Stomach (tissue), 8 donors: ENCODE measurements at regions not wholly inside any gene's neighbourhood (a gene's known extent, or its start where the extent isn't known, plus 50 kb on each side); places are given as distances from the start of the nearest gene placed in this dataset.

Experiments
- DNase-seq, 2 donors: peaks; one replicate each; pipeline versions ENCODE4 v3.0.0 to v3.0.0-alpha.2; 2013 to 2019
- H3K27ac ChIP-seq, 5 donors: fragments of 200-600 bp in 4 of 5; sonication (generic) in 4 of 5; one replicate each; pipeline ENCODE4 v1.5.1; 2013 to 2019; ENCODE audit warnings: mild to moderate bottlenecking in 1 of 5, moderate library complexity in 1 of 5
- H3K27me3 ChIP-seq, 3 donors: fragments of 200-600 bp; sonication (generic); one replicate each; pipeline ENCODE4 v1.5.1; 2017 to 2019; ENCODE audit warnings: mixed run types in 1 of 3
- H3K36me3 ChIP-seq, 4 donors: fragments of 200-600 bp; sonication (generic); 1 replicate in 3 of 4; 2 replicates in 1 of 4; pipeline ENCODE4 v1.5.1; 2016 to 2019
- H3K4me1 ChIP-seq, 4 donors: fragments of 200-600 bp; sonication (generic); one replicate each; pipeline ENCODE4 v1.5.1; 2016 to 2019
- H3K4me3 ChIP-seq, 4 donors: fragments of 200-600 bp; sonication (generic) in 3 of 4; one replicate each; pipeline ENCODE4 v1.5.1; 2016 to 2019; ENCODE audit warnings: mild to moderate bottlenecking in 1 of 4
- H3K9me3 ChIP-seq, 4 donors: fragments of 200-600 bp; sonication (generic); one replicate each; pipeline ENCODE4 v1.5.1; 2016 to 2019
- CTCF ChIP-seq, 7 experiments: fragments of 450-650 bp in 4 of 7; fragments of 200-600 bp in 3 of 7; sonication (generic) in 3 of 7; IDR thresholded peaks; one replicate each; pipeline ENCODE4 v1.5.1; 2016 to 2019; ENCODE audit warnings: antibody characterized with exemption in 7 of 7, control low read depth in 2 of 7, mild to moderate bottlenecking in 1 of 7
- EP300 ChIP-seq: sonication (generic); formaldehyde crosslinking; IDR thresholded peaks from one replicate; pipeline ENCODE4 v1.6.1; 2017; ENCODE audit warnings: antibody characterized with exemption
- POLR2A ChIP-seq, 4 donors: fragments of 450-650 bp; IDR thresholded peaks; one replicate each; pipeline ENCODE4 v1.6.1; 2016; ENCODE audit warnings: antibody characterized with exemption in 4 of 4, control low read depth in 2 of 4, mild to moderate bottlenecking in 1 of 4, moderate library complexity in 1 of 4
- POLR2AphosphoS5 ChIP-seq, 3 donors: sonication (generic); formaldehyde crosslinking; IDR thresholded peaks; one replicate each; pipeline ENCODE4 v1.6.1; 2016; ENCODE audit warnings: antibody characterized with exemption in 3 of 3
- WGBS, 5 donors: extraction: QIAGEN DNeasy Blood & Tissue Kit in 3 of 5; methylation state at CpG; one replicate each; pipeline versions ENCODE4 v1.1.5 to v1.1.7; 2013 to 2018; 5-methylcytosine and 5-hydroxymethylcytosine counted together
- intact Hi-C: fragments of 100-400 bp; cut with DNase I; formaldehyde crosslinking; loops from one replicate; pipeline ENCODE4 v1.15.1; 2023; ENCODE audit warnings: low total_unique reads
- donor health status: healthy with polysubstance abuse.
- donor health status: Bipolar disorder and iron deficiency.
- donor health status: healthy.

- Histone ChIP-seq H3K36me3 (no peaks in the 10 kb centered on the region), H3K9me3 (no peaks in the 10 kb centered on the region), H3K4me3 (no peak overlapping the region), H3K27ac (no peak overlapping the region), H3K4me1 (no peaks in the 10 kb centered on the region), H3K27me3 (peaks cover 0 to 15% (median 0%) of the 10 kb centered on the region in 3 donors)
- 86 to 97% (median 91%) methylated on average over 5 of the region's 5 CpGs for WGBS, 5 donors
- TF ChIP-seq CTCF (IDR thresholded peaks at IDR 0.05) (no peak), POLR2AphosphoS5 (IDR thresholded peaks at IDR 0.05) (no peak), EP300 (no peak)
- intact Hi-C loops = no loop called here
- DNase-seq = no peak
Measured at GRCh38 chr11:119795690-119796089, 66.7 kb upstream of the NECTIN1 start.

- H3K27ac ChIP-seq = no peak overlapping the region
- no peaks in the 10 kb centered on the region for H3K36me3 ChIP-seq
- H3K4me1 ChIP-seq = no peaks in the 10 kb centered on the region
- TF ChIP-seq EP300 = no peak
- TF ChIP-seq POLR2AphosphoS5 (IDR thresholded peaks at IDR 0.05) = no peak
- no peak for DNase-seq
- intact Hi-C loops = no loop called here
- H3K9me3 ChIP-seq = no peaks in the 10 kb centered on the region
- 72 to 82% (median 80%) methylated on average over 12 of the region's 12 CpGs for WGBS, 5 donors
- peaks cover 0 to 15% (median 0%) of the 10 kb centered on the region in 3 donors for H3K27me3 ChIP-seq
- no peak overlapping the region for H3K4me3 ChIP-seq
Measured at GRCh38 chr11:119795231-119795630, 66.2 kb upstream of the NECTIN1 start.

- Histone ChIP-seq H3K27me3 (peaks cover 0 to 15% (median 0%) of the 10 kb centered on the region in 3 donors), H3K4me1 (no peaks in the 10 kb centered on the region), H3K36me3 (no peaks in the 10 kb centered on the region), H3K9me3 (no peaks in the 10 kb centered on the region), H3K4me3 (no peak overlapping the region), H3K27ac (no peak overlapping the region)
- DNase-seq = no peak
- intact Hi-C loops = no loop called here
- WGBS, 5 donors = 89 to 98% (median 93%) methylated on average over 4 of the region's 4 CpGs
- TF ChIP-seq POLR2A (IDR thresholded peaks at IDR 0.05) = no peak
Measured at GRCh38 chr11:119794756-119795155, 65.8 kb upstream of the NECTIN1 start.

- 77 to 84% (median 80%) methylated on average over 17 of the region's 17 CpGs for WGBS, 5 donors
- intact Hi-C loops = no loop called here
- DNase-seq = no peak
- Histone ChIP-seq H3K36me3 (no peaks in the 10 kb centered on the region), H3K4me1 (no peaks in the 10 kb centered on the region), H3K27ac (no peak overlapping the region), H3K4me3 (no peak overlapping the region), H3K9me3 (no peaks in the 10 kb centered on the region), H3K27me3 (peaks cover 0 to 15% (median 0%) of the 10 kb centered on the region in 3 donors)
- TF ChIP-seq POLR2AphosphoS5 (IDR thresholded peaks at IDR 0.05) = no peak
- no peak for TF ChIP-seq EP300
- TF ChIP-seq POLR2A (IDR thresholded peaks at IDR 0.05) = no peak
- no peak for TF ChIP-seq CTCF (IDR thresholded peaks at IDR 0.05)
Measured at GRCh38 chr11:119794141-119794665, 65.2 kb upstream of the NECTIN1 start.

- Histone ChIP-seq H3K27me3 (peaks cover 0 to 15% (median 0%) of the 10 kb centered on the region in 3 donors), H3K4me1 (no peaks in the 10 kb centered on the region), H3K27ac (no peak overlapping the region), H3K36me3 (no peaks in the 10 kb centered on the region), H3K9me3 (no peaks in the 10 kb centered on the region), H3K4me3 (no peak overlapping the region)
- 72 to 83% (median 76%) methylated on average over 9 to 10 of the region's 10 CpGs for WGBS, 5 donors
- no peak for DNase-seq
- TF ChIP-seq CTCF (IDR thresholded peaks at IDR 0.05) (no peak), EP300 (no peak)
- intact Hi-C loops = no loop called here
Measured at GRCh38 chr11:119793335-119793984, 64.5 kb upstream of the NECTIN1 start.
